ENCODE measurements at regions not wholly inside any gene's neighbourhood (a gene's known extent, or its start where the extent isn't known, plus 50 kb on each side); places are given as distances from the start of the nearest gene placed in this dataset.

DNA sequence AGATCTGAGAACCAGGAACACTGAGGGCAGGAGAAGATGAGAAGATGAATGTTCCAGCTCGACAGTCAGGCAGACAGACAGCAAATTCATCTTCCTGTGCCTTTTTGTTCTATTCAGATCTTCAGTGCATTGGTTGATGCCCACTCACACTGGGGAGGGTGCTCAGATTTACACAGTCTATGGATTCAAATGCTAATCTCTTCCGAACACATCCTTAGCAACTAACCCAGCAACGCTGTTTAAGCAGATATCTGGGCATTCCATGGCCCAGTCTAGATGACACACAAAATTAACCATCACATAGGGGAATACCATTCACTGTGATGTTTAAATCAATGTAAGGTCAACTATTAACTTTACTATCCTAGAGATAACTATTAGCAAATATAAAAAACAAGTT lies 571.9 kb downstream of the NYAP2 start:
- TF ChIP-seq, protein P1, sequence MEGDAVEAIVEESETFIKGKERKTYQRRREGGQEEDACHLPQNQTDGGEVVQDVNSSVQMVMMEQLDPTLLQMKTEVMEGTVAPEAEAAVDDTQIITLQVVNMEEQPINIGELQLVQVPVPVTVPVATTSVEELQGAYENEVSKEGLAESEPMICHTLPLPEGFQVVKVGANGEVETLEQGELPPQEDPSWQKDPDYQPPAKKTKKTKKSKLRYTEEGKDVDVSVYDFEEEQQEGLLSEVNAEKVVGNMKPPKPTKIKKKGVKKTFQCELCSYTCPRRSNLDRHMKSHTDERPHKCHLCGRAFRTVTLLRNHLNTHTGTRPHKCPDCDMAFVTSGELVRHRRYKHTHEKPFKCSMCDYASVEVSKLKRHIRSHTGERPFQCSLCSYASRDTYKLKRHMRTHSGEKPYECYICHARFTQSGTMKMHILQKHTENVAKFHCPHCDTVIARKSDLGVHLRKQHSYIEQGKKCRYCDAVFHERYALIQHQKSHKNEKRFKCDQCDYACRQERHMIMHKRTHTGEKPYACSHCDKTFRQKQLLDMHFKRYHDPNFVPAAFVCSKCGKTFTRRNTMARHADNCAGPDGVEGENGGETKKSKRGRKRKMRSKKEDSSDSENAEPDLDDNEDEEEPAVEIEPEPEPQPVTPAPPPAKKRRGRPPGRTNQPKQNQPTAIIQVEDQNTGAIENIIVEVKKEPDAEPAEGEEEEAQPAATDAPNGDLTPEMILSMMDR (IDR thresholded peaks at IDR 0.05; ENCODE audit: insufficient read depth, low read length) = no peak
- TF ChIP-seq POLR2AphosphoS5 (IDR thresholded peaks at IDR 0.05; ENCODE audit: low read depth) = no peak
